Activated gamma-delta T cell treated with Interleukin-2 at 50 U/mL for 16 hours (primary cell): ENCODE measurements at regions not wholly inside any gene's neighbourhood (a gene's known extent, or its start where the extent isn't known, plus 50 kb on each side); places are given as distances from the start of the nearest gene placed in this dataset.

Source experiments
- DNase-seq: peaks from one replicate; pipeline ENCODE4 v3.0.0-alpha.2; 2020

- DNase-seq: no peak
Observed at GRCh38 chr3:94259291-94259690, 196.4 kb downstream of the NSUN3 start.

- no peak for DNase-seq
Observed at GRCh38 chr3:94269763-94270162, 206.9 kb downstream of the NSUN3 start.

GRCh38 chr3:94272016-94272415 lies 209.2 kb downstream of the NSUN3 start:
- DNase-seq: no peak

- DNase-seq: no peak
Observed at GRCh38 chr3:94280958-94281357, 218.1 kb downstream of the NSUN3 start.

- no peak for DNase-seq
Observed at GRCh38 chr3:94285872-94286271, 223.0 kb downstream of the NSUN3 start.

GRCh38 chr3:94291686-94292085 lies 228.8 kb downstream of the NSUN3 start:
- DNase-seq: no peak

GRCh38 chr3:94292151-94292550 lies 229.3 kb downstream of the NSUN3 start:
- no peak for DNase-seq

GRCh38 chr3:94293793-94294195 lies 230.9 kb downstream of the NSUN3 start:
- DNase-seq: no peak

GRCh38 chr3:94294806-94295205 lies 231.9 kb downstream of the NSUN3 start:
- DNase-seq: no peak

GRCh38 chr3:94299716-94300115 lies 236.9 kb downstream of the NSUN3 start:
- DNase-seq: no peak

- no peak for DNase-seq
Observed at GRCh38 chr3:94301366-94301765, 238.5 kb downstream of the NSUN3 start.

GRCh38 chr3:94303266-94303665 lies 240.4 kb downstream of the NSUN3 start:
- DNase-seq: no peak

GRCh38 chr3:94303897-94304296 lies 241.0 kb downstream of the NSUN3 start:
- no peak for DNase-seq

- no peak for DNase-seq
Observed at GRCh38 chr3:94304954-94305353, 242.1 kb downstream of the NSUN3 start.

GRCh38 chr3:94305835-94306611 lies 243.2 kb downstream of the NSUN3 start:
- DNase-seq: no peak

GRCh38 chr3:94307588-94307987 lies 244.7 kb downstream of the NSUN3 start:
- no peak for DNase-seq

- DNase-seq: no peak
Observed at GRCh38 chr3:94308767-94309166, 245.9 kb downstream of the NSUN3 start.

- no peak for DNase-seq
Observed at GRCh38 chr3:94310341-94311135, 247.7 kb downstream of the NSUN3 start.

GRCh38 chr3:94311651-94312050 lies 248.8 kb downstream of the NSUN3 start:
- no peak for DNase-seq

- no peak for DNase-seq
Observed at GRCh38 chr3:94314218-94314883, 251.5 kb downstream of the NSUN3 start.

GRCh38 chr3:94317017-94317416 lies 254.2 kb downstream of the NSUN3 start:
- no peak for DNase-seq

GRCh38 chr3:94323596-94323995 lies 260.7 kb downstream of the NSUN3 start:
- no peak for DNase-seq

- DNase-seq: no peak
Observed at GRCh38 chr3:94331831-94332230, 269.0 kb downstream of the NSUN3 start.
